ENCODE measurements at regions not wholly inside any gene's neighbourhood (a gene's known extent, or its start where the extent isn't known, plus 50 kb on each side); places are given as distances from the start of the nearest gene placed in this dataset.

DNA sequence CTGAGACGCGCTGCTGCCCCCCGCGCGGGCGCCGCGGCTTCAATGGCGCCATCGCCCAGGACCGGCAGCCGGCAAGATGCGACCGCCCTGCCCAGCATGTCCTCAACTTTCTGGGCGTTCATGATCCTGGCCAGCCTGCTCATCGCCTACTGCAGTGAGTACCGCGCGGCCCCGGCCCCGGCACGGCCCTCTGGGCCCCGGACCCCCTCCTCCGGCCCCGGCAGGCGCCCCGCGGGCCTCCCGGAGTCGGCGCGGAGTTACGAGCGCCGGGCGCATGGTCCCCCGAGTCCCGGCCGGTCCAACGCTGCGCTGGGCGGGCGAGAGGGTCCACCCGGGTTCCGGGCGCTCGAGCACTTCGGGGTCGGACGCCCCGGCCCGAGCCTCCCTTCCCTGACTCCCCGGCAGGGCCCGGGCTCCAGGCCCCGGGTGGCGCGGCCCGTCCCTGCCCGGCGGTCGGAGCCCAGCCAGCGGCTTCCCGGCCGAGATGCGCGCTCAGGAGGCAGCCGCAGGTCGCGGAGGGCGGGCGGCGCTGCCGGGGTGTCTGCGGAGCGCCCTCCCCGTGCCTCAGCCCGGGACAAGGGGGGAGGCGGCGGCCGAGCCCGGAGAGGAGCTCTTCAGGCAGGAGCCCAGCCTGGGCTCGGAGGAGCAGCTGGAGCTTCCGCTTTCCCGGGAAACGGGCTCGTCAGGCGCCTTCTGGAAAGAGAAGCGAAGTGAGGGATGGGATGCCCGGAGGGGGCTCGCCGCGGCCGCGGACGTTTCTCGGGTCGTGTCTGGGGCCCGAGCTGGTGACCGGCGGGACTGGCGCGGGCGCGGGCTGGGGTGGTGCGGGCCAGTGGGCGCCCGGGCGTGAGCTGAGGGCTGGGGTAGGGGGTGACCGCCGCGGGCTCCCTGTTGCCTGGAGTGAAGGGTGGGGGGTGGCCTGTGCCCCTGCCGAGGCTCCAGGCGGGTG lies 1337.8 kb downstream of the BRD1 start:
- no peak for TF ChIP-seq ZFP3 (CRISPR knock-in tag; IDR thresholded peaks at IDR 0.05)
- no peak for TF ChIP-seq ZC3H10 (CRISPR knock-in tag; IDR thresholded peaks at IDR 0.05)
- TF ChIP-seq ZFP30 (CRISPR knock-in tag; IDR thresholded peaks at IDR 0.05) = no peak
- TF ChIP-seq ARNTL (CRISPR knock-in tag; IDR thresholded peaks at IDR 0.05; ENCODE audit: borderline replicate concordance, low read depth) = no peak
- TF ChIP-seq CSDC2 (CRISPR knock-in tag; IDR thresholded peaks at IDR 0.05) = no peak
- TF ChIP-seq, protein P1, sequence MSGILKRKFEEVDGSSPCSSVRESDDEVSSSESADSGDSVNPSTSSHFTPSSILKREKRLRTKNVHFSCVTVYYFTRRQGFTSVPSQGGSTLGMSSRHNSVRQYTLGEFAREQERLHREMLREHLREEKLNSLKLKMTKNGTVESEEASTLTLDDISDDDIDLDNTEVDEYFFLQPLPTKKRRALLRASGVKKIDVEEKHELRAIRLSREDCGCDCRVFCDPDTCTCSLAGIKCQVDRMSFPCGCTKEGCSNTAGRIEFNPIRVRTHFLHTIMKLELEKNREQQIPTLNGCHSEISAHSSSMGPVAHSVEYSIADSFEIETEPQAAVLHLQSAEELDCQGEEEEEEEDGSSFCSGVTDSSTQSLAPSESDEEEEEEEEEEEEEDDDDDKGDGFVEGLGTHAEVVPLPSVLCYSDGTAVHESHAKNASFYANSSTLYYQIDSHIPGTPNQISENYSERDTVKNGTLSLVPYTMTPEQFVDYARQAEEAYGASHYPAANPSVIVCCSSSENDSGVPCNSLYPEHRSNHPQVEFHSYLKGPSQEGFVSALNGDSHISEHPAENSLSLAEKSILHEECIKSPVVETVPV (CRISPR knock-in tag; IDR thresholded peaks at IDR 0.05) = no peak
- no peak for TF ChIP-seq ESRRG (CRISPR knock-in tag; IDR thresholded peaks at IDR 0.05)
- TF ChIP-seq, protein P2, sequence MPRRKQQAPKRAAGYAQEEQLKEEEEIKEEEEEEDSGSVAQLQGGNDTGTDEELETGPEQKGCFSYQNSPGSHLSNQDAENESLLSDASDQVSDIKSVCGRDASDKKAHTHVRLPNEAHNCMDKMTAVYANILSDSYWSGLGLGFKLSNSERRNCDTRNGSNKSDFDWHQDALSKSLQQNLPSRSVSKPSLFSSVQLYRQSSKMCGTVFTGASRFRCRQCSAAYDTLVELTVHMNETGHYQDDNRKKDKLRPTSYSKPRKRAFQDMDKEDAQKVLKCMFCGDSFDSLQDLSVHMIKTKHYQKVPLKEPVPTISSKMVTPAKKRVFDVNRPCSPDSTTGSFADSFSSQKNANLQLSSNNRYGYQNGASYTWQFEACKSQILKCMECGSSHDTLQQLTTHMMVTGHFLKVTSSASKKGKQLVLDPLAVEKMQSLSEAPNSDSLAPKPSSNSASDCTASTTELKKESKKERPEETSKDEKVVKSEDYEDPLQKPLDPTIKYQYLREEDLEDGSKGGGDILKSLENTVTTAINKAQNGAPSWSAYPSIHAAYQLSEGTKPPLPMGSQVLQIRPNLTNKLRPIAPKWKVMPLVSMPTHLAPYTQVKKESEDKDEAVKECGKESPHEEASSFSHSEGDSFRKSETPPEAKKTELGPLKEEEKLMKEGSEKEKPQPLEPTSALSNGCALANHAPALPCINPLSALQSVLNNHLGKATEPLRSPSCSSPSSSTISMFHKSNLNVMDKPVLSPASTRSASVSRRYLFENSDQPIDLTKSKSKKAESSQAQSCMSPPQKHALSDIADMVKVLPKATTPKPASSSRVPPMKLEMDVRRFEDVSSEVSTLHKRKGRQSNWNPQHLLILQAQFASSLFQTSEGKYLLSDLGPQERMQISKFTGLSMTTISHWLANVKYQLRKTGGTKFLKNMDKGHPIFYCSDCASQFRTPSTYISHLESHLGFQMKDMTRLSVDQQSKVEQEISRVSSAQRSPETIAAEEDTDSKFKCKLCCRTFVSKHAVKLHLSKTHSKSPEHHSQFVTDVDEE (CRISPR knock-in tag; IDR thresholded peaks at IDR 0.05) = no peak
- TF ChIP-seq, protein P3, sequence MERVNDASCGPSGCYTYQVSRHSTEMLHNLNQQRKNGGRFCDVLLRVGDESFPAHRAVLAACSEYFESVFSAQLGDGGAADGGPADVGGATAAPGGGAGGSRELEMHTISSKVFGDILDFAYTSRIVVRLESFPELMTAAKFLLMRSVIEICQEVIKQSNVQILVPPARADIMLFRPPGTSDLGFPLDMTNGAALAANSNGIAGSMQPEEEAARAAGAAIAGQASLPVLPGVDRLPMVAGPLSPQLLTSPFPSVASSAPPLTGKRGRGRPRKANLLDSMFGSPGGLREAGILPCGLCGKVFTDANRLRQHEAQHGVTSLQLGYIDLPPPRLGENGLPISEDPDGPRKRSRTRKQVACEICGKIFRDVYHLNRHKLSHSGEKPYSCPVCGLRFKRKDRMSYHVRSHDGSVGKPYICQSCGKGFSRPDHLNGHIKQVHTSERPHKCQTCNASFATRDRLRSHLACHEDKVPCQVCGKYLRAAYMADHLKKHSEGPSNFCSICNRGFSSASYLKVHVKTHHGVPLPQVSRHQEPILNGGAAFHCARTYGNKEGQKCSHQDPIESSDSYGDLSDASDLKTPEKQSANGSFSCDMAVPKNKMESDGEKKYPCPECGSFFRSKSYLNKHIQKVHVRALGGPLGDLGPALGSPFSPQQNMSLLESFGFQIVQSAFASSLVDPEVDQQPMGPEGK (CRISPR knock-in tag; IDR thresholded peaks at IDR 0.05; ENCODE audit: borderline replicate concordance) = no peak
- TF ChIP-seq TOX (CRISPR knock-in tag; IDR thresholded peaks at IDR 0.05; ENCODE audit: borderline replicate concordance) = no peak
- TF ChIP-seq GLIS3 (CRISPR knock-in tag; IDR thresholded peaks at IDR 0.05) = no peak
- TF ChIP-seq TCF4 (CRISPR knock-in tag; IDR thresholded peaks at IDR 0.05; ENCODE audit: borderline replicate concordance) = no peak
- TF ChIP-seq ZNF565 (CRISPR knock-in tag; conservative IDR thresholded peaks at IDR 0.05; ENCODE audit: low read depth) = no peak
- TF ChIP-seq RARB (CRISPR knock-in tag; IDR thresholded peaks at IDR 0.05) = no peak

DNA sequence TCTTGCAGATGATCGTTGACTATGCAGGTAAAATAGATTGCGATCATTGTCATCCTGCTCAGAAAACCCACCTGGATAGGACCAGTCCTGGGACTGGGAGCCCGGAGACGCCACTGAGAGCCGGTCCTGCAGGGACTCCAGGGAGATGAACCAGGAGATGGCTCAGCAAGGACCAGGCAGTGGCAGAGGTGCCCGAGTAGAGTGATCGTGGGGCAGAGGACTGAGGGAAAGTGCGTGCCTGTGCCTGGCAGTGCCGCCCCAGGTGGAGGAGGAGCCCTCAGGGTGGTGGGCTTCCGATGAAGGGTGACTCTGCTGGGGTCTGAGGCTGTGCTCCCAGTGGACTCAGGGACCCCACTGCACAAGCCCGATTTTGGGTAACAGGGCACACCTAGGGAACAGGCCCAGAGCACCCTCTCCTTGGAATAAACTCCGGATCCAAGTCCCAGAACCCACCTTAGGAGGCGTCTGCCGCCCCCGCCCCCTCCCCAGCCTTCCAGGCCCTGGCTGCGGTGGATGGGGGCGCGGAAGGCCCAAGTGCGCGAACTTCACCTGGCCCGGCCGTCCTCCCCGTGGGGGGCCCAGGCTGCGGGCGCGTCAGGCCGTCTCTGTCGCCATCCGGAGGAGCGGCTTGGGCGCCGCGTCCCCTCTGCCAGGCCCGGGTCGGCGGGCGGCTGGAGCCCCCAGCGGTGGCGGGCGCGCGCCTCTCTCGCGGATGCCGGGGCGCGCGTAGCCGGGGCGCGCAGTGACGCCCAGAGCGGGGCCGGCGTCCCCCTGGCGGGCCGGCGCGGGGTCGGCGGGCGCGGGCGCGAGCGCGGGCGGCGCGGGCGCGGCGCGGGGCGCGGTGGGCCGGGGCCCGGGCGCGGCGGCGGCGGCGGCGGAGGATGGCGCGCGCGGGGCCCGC lies 1338.8 kb downstream of the BRD1 start:
- ATAC-seq = no peak
- TF ChIP-seq BACH2 (CRISPR knock-in tag; IDR thresholded peaks at IDR 0.05; ENCODE audit: borderline replicate concordance) = no peak
- no peak for TF ChIP-seq ZNF70 (CRISPR knock-in tag; IDR thresholded peaks at IDR 0.05)
- TF ChIP-seq ZFP3 (CRISPR knock-in tag; IDR thresholded peaks at IDR 0.05) = no peak
- TF ChIP-seq, protein P4, sequence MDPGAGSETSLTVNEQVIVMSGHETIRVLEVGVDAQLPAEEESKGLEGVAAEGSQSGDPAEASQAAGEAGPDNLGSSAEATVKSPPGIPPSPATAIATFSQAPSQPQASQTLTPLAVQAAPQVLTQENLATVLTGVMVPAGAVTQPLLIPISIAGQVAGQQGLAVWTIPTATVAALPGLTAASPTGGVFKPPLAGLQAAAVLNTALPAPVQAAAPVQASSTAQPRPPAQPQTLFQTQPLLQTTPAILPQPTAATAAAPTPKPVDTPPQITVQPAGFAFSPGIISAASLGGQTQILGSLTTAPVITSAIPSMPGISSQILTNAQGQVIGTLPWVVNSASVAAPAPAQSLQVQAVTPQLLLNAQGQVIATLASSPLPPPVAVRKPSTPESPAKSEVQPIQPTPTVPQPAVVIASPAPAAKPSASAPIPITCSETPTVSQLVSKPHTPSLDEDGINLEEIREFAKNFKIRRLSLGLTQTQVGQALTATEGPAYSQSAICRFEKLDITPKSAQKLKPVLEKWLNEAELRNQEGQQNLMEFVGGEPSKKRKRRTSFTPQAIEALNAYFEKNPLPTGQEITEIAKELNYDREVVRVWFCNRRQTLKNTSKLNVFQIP (CRISPR knock-in tag; IDR thresholded peaks at IDR 0.05; ENCODE audit: borderline replicate concordance, low read depth) = no peak
- TF ChIP-seq ZNF8 (CRISPR knock-in tag; IDR thresholded peaks at IDR 0.05) = no peak
- TF ChIP-seq, protein P2 (CRISPR knock-in tag; IDR thresholded peaks at IDR 0.05) = no peak
- no peak for TF ChIP-seq TCF4 (CRISPR knock-in tag; IDR thresholded peaks at IDR 0.05; ENCODE audit: borderline replicate concordance)
- TF ChIP-seq ESRRG (CRISPR knock-in tag; IDR thresholded peaks at IDR 0.05) = no peak
- TF ChIP-seq ZNF565 (CRISPR knock-in tag; conservative IDR thresholded peaks at IDR 0.05; ENCODE audit: low read depth) = no peak
- no peak for TF ChIP-seq SNAI2 (CRISPR knock-in tag; IDR thresholded peaks at IDR 0.05)
- TF ChIP-seq, protein P5, sequence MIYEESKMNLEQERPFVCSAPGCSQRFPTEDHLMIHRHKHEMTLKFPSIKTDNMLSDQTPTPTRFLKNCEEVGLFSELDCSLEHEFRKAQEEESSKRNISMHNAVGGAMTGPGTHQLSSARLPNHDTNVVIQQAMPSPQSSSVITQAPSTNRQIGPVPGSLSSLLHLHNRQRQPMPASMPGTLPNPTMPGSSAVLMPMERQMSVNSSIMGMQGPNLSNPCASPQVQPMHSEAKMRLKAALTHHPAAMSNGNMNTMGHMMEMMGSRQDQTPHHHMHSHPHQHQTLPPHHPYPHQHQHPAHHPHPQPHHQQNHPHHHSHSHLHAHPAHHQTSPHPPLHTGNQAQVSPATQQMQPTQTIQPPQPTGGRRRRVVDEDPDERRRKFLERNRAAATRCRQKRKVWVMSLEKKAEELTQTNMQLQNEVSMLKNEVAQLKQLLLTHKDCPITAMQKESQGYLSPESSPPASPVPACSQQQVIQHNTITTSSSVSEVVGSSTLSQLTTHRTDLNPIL (CRISPR knock-in tag; IDR thresholded peaks at IDR 0.05; ENCODE audit: low read depth) = no peak
- no peak for TF ChIP-seq OSR1 (CRISPR knock-in tag; IDR thresholded peaks at IDR 0.05)
- TF ChIP-seq, protein P3 (CRISPR knock-in tag; IDR thresholded peaks at IDR 0.05; ENCODE audit: borderline replicate concordance) = no peak

More for the DNA sequence above, 1337.8 kb downstream of the BRD1 start:
- no peak for ATAC-seq

Data from SK-N-SH treated with all-trans-retinoic acid at 6 μM for 48 hours (cell line).